HAP-1 (cell line): ENCODE measurements at regions not wholly inside any gene's neighbourhood (a gene's known extent, or its start where the extent isn't known, plus 50 kb on each side); places are given as distances from the start of the nearest gene placed in this dataset.
"Not testable (repeated sequence)": the region's sequence is repeated elsewhere in the genome, so short reads cannot be mapped to it uniquely, and the experiment has no call there.

ENCODE experiments used
- DNase-seq, 2 experiments: peaks; one replicate each; pipeline ENCODE4 v3.0.0-alpha.2; 2016 to 2020; ENCODE audit warnings: low spot score in 2 of 2
- H3K27me3 ChIP-seq: fragments of 250-450 bp; sonication (Bioruptor Pico); 2 replicates; pipeline ENCODE4 v1.5.1; 2020; ENCODE audit warnings: low read depth, mild to moderate bottlenecking, moderate library complexity
- H3K36me3 ChIP-seq: fragments of 250-450 bp; sonication (Bioruptor Pico); replicated peaks from 2 replicates; pipeline ENCODE4 v1.5.1; 2020; ENCODE audit warnings: mild to moderate bottlenecking
- H3K4me1 ChIP-seq: fragments of 250-450 bp; sonication (Bioruptor Pico); 2 replicates; pipeline ENCODE4 v1.5.1; 2020; ENCODE audit warnings: mild to moderate bottlenecking
- H3K4me3 ChIP-seq: fragments of 250-450 bp; sonication (Bioruptor Pico); 2 replicates; pipeline ENCODE4 v1.5.1; 2020; ENCODE audit warnings: mild to moderate bottlenecking, moderate library complexity
- H3K9me3 ChIP-seq: fragments of 250-450 bp; sonication (Bioruptor Pico); 2 replicates; pipeline ENCODE4 v1.5.1; 2020; ENCODE audit warnings: mild to moderate bottlenecking, moderate library complexity
- in situ Hi-C: fragments of 300-500 bp; cut with MboI; formaldehyde crosslinking; loops from 3 replicates; pipeline ENCODE4 v1.14.3; 2020; ENCODE audit warnings: low sequenced_read_pairs, inconsistent platforms, mixed read lengths

DNA sequence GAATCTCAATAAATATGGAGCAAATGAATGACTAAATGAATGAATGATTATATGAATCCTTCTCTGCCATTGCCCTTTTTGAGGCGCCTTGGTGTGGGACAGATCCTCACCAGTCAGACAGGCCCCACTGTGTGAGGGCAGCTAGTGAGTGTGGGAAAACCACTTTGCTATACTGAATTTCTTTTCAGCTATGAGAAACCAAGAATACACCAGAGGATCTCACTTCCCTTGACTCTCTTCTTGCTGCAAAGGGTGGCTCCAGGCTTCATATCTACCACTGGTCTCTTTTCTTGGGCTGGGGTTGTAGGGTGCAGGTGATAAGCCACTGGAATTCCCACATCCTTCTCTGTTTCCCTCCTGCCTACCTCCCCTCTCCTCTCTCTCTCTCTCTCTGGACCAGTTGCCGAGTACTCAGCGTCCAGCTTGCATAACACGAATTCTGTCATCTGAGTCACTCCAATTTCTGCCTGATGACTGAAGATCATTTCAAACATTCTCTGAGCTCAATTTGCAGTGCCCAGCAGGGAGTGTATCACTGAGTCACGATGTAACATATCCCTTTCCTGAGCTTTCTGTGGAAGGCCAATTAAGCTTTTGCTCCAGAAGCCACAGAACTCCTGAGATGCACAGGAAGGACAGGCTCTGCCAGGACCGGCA is 304.3 kb upstream of the NCAM1 start:
- Histone ChIP-seq H3K27me3 (no peaks in the 10 kb centered on the region), H3K4me3 (no peak overlapping the region), H3K9me3 (no peaks in the 10 kb centered on the region), H3K36me3 (no peaks in the 10 kb centered on the region), H3K4me1 (no peaks in the 10 kb centered on the region)
- in situ Hi-C loops = no loop called here
- no peak for DNase-seq

DNA sequence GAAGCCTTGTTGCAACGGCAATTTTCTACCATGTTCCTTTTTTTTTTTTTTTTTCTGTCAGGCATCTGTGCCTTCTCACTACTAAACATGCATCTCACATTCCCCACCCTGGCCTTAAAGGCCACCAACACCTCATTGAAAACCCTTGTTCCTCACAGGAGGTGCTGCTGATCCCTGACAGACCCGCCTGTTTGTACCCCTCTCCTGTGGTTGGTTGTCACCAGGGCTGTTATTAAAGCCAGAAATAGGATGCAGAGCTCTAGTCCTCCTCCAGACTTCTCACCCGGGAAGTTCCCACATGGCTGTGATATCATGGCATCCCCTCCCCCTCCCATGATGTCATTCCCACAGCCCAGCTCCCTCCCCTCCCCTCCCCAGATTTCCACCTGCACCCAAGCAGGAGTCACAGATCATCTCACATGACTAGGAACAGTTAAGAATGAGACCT is 302.8 kb upstream of the NCAM1 start:
- no peaks in the 10 kb centered on the region for H3K4me1 ChIP-seq
- DNase-seq = no peak
- H3K27me3 ChIP-seq = no peaks in the 10 kb centered on the region
- no peaks in the 10 kb centered on the region for H3K36me3 ChIP-seq
- in situ Hi-C loops = no loop called here
- H3K4me3 ChIP-seq = no peak overlapping the region
- H3K9me3 ChIP-seq = no peaks in the 10 kb centered on the region

DNA sequence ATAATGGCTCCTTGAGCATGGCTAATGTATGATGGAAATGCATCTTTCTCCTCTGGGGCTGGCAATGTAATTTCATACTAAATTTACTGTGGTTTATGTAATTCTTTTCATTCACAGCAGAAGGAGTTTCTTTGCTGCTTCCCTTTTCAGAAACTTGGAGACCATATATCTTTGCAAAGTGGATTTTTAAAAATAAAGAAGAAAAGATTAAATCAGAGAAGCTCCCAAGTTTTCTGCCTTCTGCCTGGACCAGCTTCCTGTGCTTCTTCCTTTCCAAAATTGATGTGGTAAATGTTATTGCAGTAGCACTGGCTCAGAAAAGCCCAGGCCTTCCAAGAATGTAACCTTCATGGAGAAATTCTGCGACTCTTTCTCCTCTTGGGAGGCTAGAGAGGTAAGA is 300.1 kb upstream of the NCAM1 start:
- in situ Hi-C loops = no loop called here
- Histone ChIP-seq H3K27me3 (no peaks in the 10 kb centered on the region), H3K4me1 (no peaks in the 10 kb centered on the region), H3K36me3 (no peaks in the 10 kb centered on the region), H3K4me3 (no peak overlapping the region), H3K9me3 (no peaks in the 10 kb centered on the region)
- no peak for DNase-seq

GRCh38 chr11:112661571-112661970 is 299.6 kb upstream of the NCAM1 start:
- in situ Hi-C loops = no loop called here
- no peaks in the 10 kb centered on the region for H3K27me3 ChIP-seq
- H3K9me3 ChIP-seq = no peaks in the 10 kb centered on the region
- H3K4me3 ChIP-seq = no peak overlapping the region
- no peaks in the 10 kb centered on the region for H3K36me3 ChIP-seq
- H3K4me1 ChIP-seq = no peaks in the 10 kb centered on the region
- no peak for DNase-seq

DNA sequence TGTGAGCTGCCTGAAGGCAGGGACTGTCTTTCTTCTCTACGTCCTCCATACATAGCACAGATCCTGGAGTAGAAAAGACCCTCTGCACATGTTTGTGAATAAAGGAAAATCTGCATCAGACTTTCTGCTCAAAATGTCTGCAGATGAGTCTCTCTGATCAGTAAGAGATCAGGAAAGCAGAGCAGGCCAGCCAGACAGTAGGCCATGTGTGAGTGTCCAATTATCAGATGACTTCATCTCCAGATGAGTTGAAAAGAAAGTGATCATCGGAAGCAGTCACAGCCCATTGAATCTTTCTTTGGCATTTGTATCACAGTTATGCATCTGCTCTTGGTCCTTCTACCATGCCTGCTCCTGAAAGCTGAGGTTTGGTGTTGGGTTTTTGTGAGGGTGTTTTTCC is 298.7 kb upstream of the NCAM1 start:
- Histone ChIP-seq H3K27me3 (no peaks in the 10 kb centered on the region), H3K4me1 (no peaks in the 10 kb centered on the region), H3K36me3 (no peaks in the 10 kb centered on the region), H3K4me3 (no peak overlapping the region), H3K9me3 (no peaks in the 10 kb centered on the region)
- in situ Hi-C loops = no loop called here
- DNase-seq = no peak

- no peaks in the 10 kb centered on the region for H3K36me3 ChIP-seq
- no peak for DNase-seq
- H3K4me1 ChIP-seq = no peaks in the 10 kb centered on the region
- H3K9me3 ChIP-seq = no peaks in the 10 kb centered on the region
- H3K4me3 ChIP-seq = no peak overlapping the region
- in situ Hi-C loops = no loop called here
- no peaks in the 10 kb centered on the region for H3K27me3 ChIP-seq
Observed at GRCh38 chr11:112663947-112664634, 297.1 kb upstream of the NCAM1 start.

DNA sequence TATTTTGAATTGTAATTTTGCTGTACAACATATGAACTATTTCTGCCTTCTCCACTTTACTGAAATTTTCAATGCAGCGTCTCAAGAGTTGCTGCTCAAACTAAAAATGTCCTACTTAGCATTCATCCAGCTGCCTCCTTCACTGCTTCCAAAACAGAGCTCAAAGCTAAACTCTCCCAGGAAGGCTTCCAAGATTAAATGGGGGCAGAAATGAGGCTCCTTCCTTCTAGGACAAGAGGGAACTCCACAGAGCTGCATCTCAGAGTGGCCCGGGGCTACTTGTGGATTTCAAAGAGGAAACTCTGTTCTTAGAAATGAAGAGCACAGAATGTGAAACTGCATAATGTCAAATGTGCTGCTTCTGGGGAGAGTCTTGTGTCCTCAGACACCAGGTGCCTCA is 295.9 kb upstream of the NCAM1 start:
- no peaks in the 10 kb centered on the region for H3K36me3 ChIP-seq
- no peak overlapping the region for H3K4me3 ChIP-seq
- no peaks in the 10 kb centered on the region for H3K27me3 ChIP-seq
- DNase-seq = no peak
- no peaks in the 10 kb centered on the region for H3K9me3 ChIP-seq
- in situ Hi-C loops = no loop called here
- no peaks in the 10 kb centered on the region for H3K4me1 ChIP-seq

DNA sequence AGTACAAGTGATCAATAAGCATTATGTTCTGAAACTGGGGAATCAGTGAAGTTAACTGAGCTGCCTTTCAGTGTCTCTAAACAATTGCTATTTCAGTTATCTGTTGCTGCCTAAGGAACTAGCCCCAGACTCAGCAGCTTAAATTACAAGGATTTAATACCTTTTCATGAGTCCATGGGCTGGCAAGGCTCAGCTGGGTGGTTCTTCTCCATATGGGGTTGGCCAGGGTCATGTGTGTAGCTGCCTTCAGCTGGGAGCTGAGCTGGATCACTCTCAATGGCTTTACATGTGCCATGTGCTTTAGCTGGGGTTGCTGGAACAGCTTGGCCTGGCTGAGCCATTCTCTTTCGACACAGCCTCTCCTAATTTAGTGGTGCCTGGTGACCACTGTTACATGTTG is 295.0 kb upstream of the NCAM1 start:
- H3K27me3 ChIP-seq = no peaks in the 10 kb centered on the region
- no peak overlapping the region for H3K4me3 ChIP-seq
- no peaks in the 10 kb centered on the region for H3K36me3 ChIP-seq
- no peaks in the 10 kb centered on the region for H3K4me1 ChIP-seq
- DNase-seq = no peak
- no peaks in the 10 kb centered on the region for H3K9me3 ChIP-seq
- in situ Hi-C loops = no loop called here

- H3K27me3 ChIP-seq = no peaks in the 10 kb centered on the region
- DNase-seq = no peak
- no peak overlapping the region for H3K4me3 ChIP-seq
- no peaks in the 10 kb centered on the region for H3K36me3 ChIP-seq
- no peaks in the 10 kb centered on the region for H3K9me3 ChIP-seq
- in situ Hi-C loops = no loop called here
- H3K4me1 ChIP-seq = no peaks in the 10 kb centered on the region
Observed at GRCh38 chr11:112670806-112671570, 290.2 kb upstream of the NCAM1 start.

DNA sequence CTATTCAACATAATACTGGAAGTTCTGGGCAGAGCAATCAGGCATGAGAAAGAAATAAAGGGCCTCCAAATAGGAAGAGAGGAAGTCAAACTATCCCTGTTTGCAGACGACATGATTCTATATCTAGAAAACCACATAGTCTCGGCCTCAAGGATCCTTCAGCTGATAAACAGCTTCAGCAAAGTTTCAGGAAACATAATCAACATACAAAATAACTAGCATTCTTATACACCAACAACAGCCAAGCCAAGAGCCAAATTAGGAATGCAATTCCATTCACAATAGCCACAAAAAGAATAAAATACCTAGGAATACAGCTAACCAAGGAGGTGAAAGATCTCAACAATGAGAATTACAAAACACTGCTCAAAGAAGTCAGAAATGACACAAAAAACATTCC is 287.8 kb upstream of the NCAM1 start:
- H3K4me1 ChIP-seq, H3K9me3 ChIP-seq, DNase-seq, H3K4me3 ChIP-seq, H3K27me3 ChIP-seq, in situ Hi-C loops, H3K36me3 ChIP-seq: not testable (repeated sequence)

GRCh38 chr11:112685111-112685510 is 276.1 kb upstream of the NCAM1 start:
- no peaks in the 10 kb centered on the region for H3K27me3 ChIP-seq
- H3K36me3 ChIP-seq = no peaks in the 10 kb centered on the region

DNA sequence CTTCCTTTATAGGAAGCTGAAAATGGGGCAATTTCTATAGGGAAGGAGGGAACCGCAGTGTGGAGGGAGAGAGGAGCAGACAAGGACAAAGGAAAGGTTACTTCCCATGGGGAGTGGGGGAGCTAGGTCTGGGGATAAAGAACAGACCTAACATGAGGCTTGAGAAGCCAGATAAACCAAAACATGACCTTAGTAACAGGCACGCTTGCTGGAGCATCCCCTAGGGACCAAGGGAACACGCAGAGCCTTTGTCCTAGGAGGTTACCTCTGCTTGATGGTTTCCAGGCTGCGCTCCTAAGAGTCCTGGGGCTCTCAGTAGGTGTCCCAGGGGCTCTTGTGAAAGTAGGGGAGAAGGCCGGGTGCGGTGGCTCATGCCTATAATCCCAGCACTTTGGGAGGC is 271.4 kb upstream of the NCAM1 start:
- H3K4me1 ChIP-seq = no peaks in the 10 kb centered on the region
- no peak for DNase-seq
- in situ Hi-C loops = no loop called here
- no peaks in the 10 kb centered on the region for H3K9me3 ChIP-seq
- no peak overlapping the region for H3K4me3 ChIP-seq
- no peaks in the 10 kb centered on the region for H3K36me3 ChIP-seq
- H3K27me3 ChIP-seq = no peaks in the 10 kb centered on the region

More at GRCh38 chr11:112685111-112685510, 276.1 kb upstream of the NCAM1 start:
- Histone ChIP-seq H3K4me3 (no peak overlapping the region), H3K9me3 (no peaks in the 10 kb centered on the region), H3K4me1 (no peaks in the 10 kb centered on the region)
- DNase-seq = no peak
- in situ Hi-C loops = no loop called here

DNA sequence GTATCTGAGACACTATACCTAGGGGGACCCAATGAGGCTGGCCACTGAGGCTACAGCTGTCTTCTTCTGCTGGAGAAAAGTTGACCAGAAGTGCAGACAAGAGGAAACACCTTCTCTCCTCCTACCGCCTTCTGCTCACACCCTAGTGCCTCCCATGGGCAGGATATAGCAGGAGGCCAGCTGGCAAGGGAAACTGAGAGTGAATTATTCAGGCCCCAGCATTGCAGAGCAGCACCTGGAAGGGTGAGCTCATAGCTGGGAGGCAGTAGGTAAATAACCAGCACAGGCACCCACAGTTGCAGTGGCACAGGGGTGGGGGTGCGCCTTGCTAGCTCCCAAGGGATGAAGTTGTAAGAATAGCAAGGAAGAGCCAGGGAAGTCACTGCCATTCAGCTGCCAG is 267.4 kb upstream of the NCAM1 start:
- no peaks in the 10 kb centered on the region for H3K36me3 ChIP-seq

DNA sequence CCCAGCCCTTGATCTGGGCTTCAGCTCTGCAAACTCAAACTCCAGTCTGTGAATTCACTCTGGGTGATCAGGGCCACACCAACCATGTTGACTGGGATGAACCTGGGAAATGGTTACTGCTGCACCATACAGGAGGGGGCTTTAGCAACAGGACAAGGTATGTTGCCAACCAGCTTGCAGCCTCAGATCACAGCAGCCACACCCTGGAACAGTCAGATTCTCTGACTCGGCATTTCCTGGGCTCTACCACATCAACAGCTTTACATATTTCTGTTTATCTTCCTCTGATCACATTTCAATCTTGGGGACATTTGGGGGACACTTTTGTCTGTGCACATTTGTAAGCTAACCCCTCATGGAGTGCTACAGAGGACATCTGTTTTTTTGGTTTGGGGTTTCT is 267.0 kb upstream of the NCAM1 start:
- H3K9me3 ChIP-seq = no peaks in the 10 kb centered on the region
- no peaks in the 10 kb centered on the region for H3K4me1 ChIP-seq
- DNase-seq = no peak
- in situ Hi-C loops = no loop called here
- H3K4me3 ChIP-seq = no peak overlapping the region
- H3K36me3 ChIP-seq = no peaks in the 10 kb centered on the region
- H3K27me3 ChIP-seq = no peaks in the 10 kb centered on the region

More for the DNA sequence above, 267.4 kb upstream of the NCAM1 start:
- H3K4me3 ChIP-seq = no peak overlapping the region
- DNase-seq = no peak
- in situ Hi-C loops = no loop called here
- no peaks in the 10 kb centered on the region for H3K9me3 ChIP-seq
- H3K27me3 ChIP-seq = no peaks in the 10 kb centered on the region
- no peaks in the 10 kb centered on the region for H3K4me1 ChIP-seq
